ENCODE measurements at regions not wholly inside any gene's neighbourhood (a gene's known extent, or its start where the extent isn't known, plus 50 kb on each side); places are given as distances from the start of the nearest gene placed in this dataset.

DNA sequence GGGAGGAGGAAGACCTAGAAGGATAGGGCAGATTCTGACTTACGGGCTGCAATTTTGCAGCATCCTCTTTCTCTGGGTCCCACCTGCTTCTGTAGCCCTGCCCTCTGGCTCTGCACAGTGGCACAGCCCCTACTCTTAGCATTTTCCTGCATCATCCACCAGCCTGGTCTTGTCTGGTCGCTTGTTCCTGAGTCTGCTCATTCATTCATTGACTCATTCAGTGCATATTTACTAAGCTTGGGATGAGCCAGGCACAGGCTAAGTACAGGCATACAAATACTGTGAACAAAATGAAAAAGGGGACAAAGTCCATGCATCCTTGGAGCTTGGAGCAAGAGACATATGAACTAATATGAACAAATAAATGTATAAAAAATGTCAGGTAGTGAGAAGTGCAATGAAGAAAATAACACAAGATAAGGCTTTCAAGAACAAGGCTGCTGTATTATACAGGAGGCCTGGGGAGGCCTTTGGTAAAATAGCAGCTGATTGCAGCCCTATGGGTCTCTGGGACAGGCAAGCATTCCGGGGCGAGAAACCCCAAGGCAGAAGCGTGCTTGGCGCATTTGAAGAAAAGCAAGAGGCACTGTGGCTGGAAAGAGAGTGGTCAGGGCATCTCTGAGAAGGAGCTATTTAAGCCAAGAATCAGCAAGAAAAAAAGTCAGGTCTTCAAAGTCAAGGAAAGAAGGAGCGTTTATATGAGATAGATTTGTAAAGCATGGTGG lies 108.0 kb upstream of the ALX4 start:
- TF ChIP-seq, protein P1, sequence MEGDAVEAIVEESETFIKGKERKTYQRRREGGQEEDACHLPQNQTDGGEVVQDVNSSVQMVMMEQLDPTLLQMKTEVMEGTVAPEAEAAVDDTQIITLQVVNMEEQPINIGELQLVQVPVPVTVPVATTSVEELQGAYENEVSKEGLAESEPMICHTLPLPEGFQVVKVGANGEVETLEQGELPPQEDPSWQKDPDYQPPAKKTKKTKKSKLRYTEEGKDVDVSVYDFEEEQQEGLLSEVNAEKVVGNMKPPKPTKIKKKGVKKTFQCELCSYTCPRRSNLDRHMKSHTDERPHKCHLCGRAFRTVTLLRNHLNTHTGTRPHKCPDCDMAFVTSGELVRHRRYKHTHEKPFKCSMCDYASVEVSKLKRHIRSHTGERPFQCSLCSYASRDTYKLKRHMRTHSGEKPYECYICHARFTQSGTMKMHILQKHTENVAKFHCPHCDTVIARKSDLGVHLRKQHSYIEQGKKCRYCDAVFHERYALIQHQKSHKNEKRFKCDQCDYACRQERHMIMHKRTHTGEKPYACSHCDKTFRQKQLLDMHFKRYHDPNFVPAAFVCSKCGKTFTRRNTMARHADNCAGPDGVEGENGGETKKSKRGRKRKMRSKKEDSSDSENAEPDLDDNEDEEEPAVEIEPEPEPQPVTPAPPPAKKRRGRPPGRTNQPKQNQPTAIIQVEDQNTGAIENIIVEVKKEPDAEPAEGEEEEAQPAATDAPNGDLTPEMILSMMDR (IDR thresholded peaks at IDR 0.05; ENCODE audit: low read depth, low read length, poor library complexity, severe bottlenecking), result no peak
- TF ChIP-seq EZH2phosphoT487 (IDR thresholded peaks at IDR 0.05; ENCODE audit: borderline replicate concordance, low read length), result no peak
